Activated CD4-positive, CD25-positive, alpha-beta regulatory T cell treated with anti-CD3 and anti-CD28 coated beads, Interleukin-2, amount 50 U/mL, for 72 hours (primary cell): ENCODE measurements at regions not wholly inside any gene's neighbourhood (a gene's known extent, or its start where the extent isn't known, plus 50 kb on each side); places are given as distances from the start of the nearest gene placed in this dataset.
"Not testable (repeated sequence)": the region's sequence is repeated elsewhere in the genome, so short reads cannot be mapped to it uniquely, and the experiment has no call there.

ENCODE experiments used
- DNase-seq: peaks from one replicate; pipeline ENCODE4 v3.0.0; 2021

- no peak for DNase-seq
Observed at GRCh38 chr16:59941594-59941993, 1207.5 kb upstream of the GOT2 start.

- no peak for DNase-seq
Observed at GRCh38 chr16:59920054-59920453, 1185.9 kb upstream of the GOT2 start.

GRCh38 chr16:59913666-59914065, 1179.5 kb upstream of the GOT2 start:
- no peak for DNase-seq

GRCh38 chr16:59909262-59909661, 1175.1 kb upstream of the GOT2 start:
- DNase-seq: no peak

- DNase-seq: no peak
Observed at GRCh38 chr16:59907611-59908010, 1173.5 kb upstream of the GOT2 start.

GRCh38 chr16:59905606-59906005, 1171.5 kb upstream of the GOT2 start:
- no peak for DNase-seq

- DNase-seq: no peak
Observed at GRCh38 chr16:59905131-59905530, 1171.0 kb upstream of the GOT2 start.

GRCh38 chr16:59899940-59900339, 1165.8 kb upstream of the GOT2 start:
- no peak for DNase-seq

- DNase-seq: no peak
Observed at GRCh38 chr16:59892376-59892775, 1158.3 kb upstream of the GOT2 start.

GRCh38 chr16:59887856-59888255, 1153.7 kb upstream of the GOT2 start:
- no peak for DNase-seq

- DNase-seq: no peak
Observed at GRCh38 chr16:59886021-59886420, 1151.9 kb upstream of the GOT2 start.

- DNase-seq: no peak
Observed at GRCh38 chr16:59881376-59881775, 1147.3 kb upstream of the GOT2 start.

GRCh38 chr16:59880611-59881010, 1146.5 kb upstream of the GOT2 start:
- DNase-seq: no peak

GRCh38 chr16:59878999-59879398, 1144.9 kb upstream of the GOT2 start:
- no peak for DNase-seq

- DNase-seq: no peak
Observed at GRCh38 chr16:59878479-59878878, 1144.4 kb upstream of the GOT2 start.

GRCh38 chr16:59864981-59865666, 1131.0 kb upstream of the GOT2 start:
- no peak for DNase-seq

- DNase-seq: no peak
Observed at GRCh38 chr16:59859676-59860402, 1125.7 kb upstream of the GOT2 start.

GRCh38 chr16:59854846-59855439, 1120.8 kb upstream of the GOT2 start:
- no peak for DNase-seq

GRCh38 chr16:59849716-59850115, 1115.6 kb upstream of the GOT2 start:
- no peak for DNase-seq

- no peak for DNase-seq
Observed at GRCh38 chr16:59848296-59848695, 1114.2 kb upstream of the GOT2 start.

- DNase-seq: no peak
Observed at GRCh38 chr16:59840169-59840568, 1106.1 kb upstream of the GOT2 start.

- DNase-seq: no peak
Observed at GRCh38 chr16:59826767-59827166, 1092.7 kb upstream of the GOT2 start.

- DNase-seq: not testable (repeated sequence)
Observed at GRCh38 chr16:59809488-59809887, 1075.4 kb upstream of the GOT2 start.

GRCh38 chr16:59783191-59783590, 1049.1 kb upstream of the GOT2 start:
- DNase-seq: no peak
